K562 (cell line): ENCODE measurements at regions not wholly inside any gene's neighbourhood (a gene's known extent, or its start where the extent isn't known, plus 50 kb on each side); places are given as distances from the start of the nearest gene placed in this dataset.

Source experiments
- FOXA3 ChIP-seq, 2 experiments: fragments of 450-650 bp in 1 of 2; sonication (generic) in 1 of 2; formaldehyde crosslinking; IDR thresholded peaks in 1 of 2; conservative IDR thresholded peaks in 1 of 2; 2 replicates each; pipeline versions ENCODE4 v1.4.0 to v1.8.0; 2020 to 2022; ENCODE audit warnings: mild to moderate bottlenecking in 2 of 2, missing genetic modification reagents in 1 of 2
- MAFF ChIP-seq: IDR thresholded peaks from 2 replicates; pipeline ENCODE4 v1.6.1; 2012; ENCODE audit warnings: low read length, improper control_type of control experiment
- MAFG ChIP-seq: fragments of 450-650 bp; conservative IDR thresholded peaks from 2 replicates; pipeline ENCODE4 v1.6.1; 2016; ENCODE audit warnings: missing genetic modification characterization, missing compliant biosample characterization
- MAZ ChIP-seq, 2 experiments: fragments of 450-650 bp in 1 of 2; sonication (generic) in 1 of 2; formaldehyde crosslinking; IDR thresholded peaks in 1 of 2; conservative IDR thresholded peaks in 1 of 2; 2 replicates each; pipeline versions ENCODE4 v1.4.0 to v1.5.0; 2020; ENCODE audit warnings: mild to moderate bottlenecking in 1 of 2, missing genetic modification reagents in 1 of 2
- NFXL1 ChIP-seq: fragments of 450-650 bp; formaldehyde crosslinking; IDR thresholded peaks from 2 replicates; pipeline ENCODE4 v1.4.0; 2021; ENCODE audit warnings: mild to moderate bottlenecking
- PHF8 ChIP-seq: fragments of 200-600 bp; sonication (generic); IDR thresholded peaks from 2 replicates; pipeline ENCODE4 v1.6.1; 2012; ENCODE audit warnings: mixed run types, mild to moderate bottlenecking, inconsistent platforms, low read length, moderate library complexity, borderline replicate concordance
- SP1 ChIP-seq: sonication (generic); formaldehyde crosslinking; IDR thresholded peaks from 2 replicates; pipeline ENCODE4 v1.8.1; 2022; ENCODE audit warnings: mild to moderate bottlenecking, missing genetic modification reagents
- XRCC5 ChIP-seq: fragments of 200-400 bp; formaldehyde crosslinking; IDR thresholded peaks from 2 replicates; pipeline ENCODE4 v1.6.1; 2017; ENCODE audit warnings: low read depth, mild to moderate bottlenecking, low read length
- ZBTB7A ChIP-seq: IDR thresholded peaks from 2 replicates; pipeline ENCODE4 v1.6.1; 2011; ENCODE audit warnings: low read depth, mild to moderate bottlenecking, low read length, moderate library complexity, borderline replicate concordance; ENCODE audit not compliant: control insufficient read depth
- ZFPM2 ChIP-seq: fragments of 250-450 bp; sonication (Bioruptor Pico); IDR thresholded peaks from 2 replicates; pipeline ENCODE4 v1.5.1; 2022; ENCODE audit warnings: mild to moderate bottlenecking
- ZNF551 ChIP-seq: fragments of 250-450 bp; sonication (Bioruptor Pico); IDR thresholded peaks from 2 replicates; pipeline ENCODE4 v1.5.0; 2021; ENCODE audit warnings: mild to moderate bottlenecking, moderate library complexity
- ZNF717 ChIP-seq: fragments of 250-450 bp; sonication (Bioruptor Pico); IDR thresholded peaks from 2 replicates; pipeline ENCODE4 v1.5.0; 2021
- TF ChIP-seq, protein P1 (sequence below): fragments of 250-450 bp; sonication (Bioruptor Pico); IDR thresholded peaks from 2 replicates; pipeline ENCODE4 v1.9.0; 2021; ENCODE audit warnings: mild to moderate bottlenecking, inconsistent platforms
- TF ChIP-seq, protein P2 (sequence below): fragments of 450-650 bp; conservative IDR thresholded peaks from 2 replicates; pipeline ENCODE4 v1.6.1; 2016; ENCODE audit warnings: missing genetic modification characterization, low read depth, mild to moderate bottlenecking, missing compliant biosample characterization, moderate library complexity
- TF ChIP-seq, protein P3 (sequence below), 2 experiments: fragments of 450-650 bp; IDR thresholded peaks; 2 replicates each; pipeline ENCODE4 v1.6.1; 2016

DNA sequence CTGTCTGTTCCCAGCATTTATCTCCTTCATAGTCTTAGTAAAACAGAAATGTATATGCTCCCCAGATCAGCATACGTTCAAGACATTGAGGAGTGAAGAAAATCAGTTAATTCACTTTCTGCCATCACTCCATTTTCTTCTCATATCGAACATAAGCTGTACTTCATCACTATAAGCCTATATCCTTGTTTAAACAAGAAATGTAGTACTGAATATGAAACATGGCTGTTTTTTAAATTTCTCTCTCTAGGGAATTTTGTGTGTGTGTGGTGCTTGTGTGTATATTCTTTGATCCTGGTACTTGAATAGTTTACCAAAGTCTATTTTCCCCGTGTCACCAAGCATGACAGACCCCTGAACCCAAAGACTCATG lies 107.1 kb downstream of the HFE start (continued):
- peak; percentile 57; the same call in 1 of the 2 replicates for TF ChIP-seq NFXL1
- TF ChIP-seq FOXA3 (CRISPR knock-in tag; conservative IDR thresholded peaks at IDR 0.05 in 1 of 2, IDR thresholded peaks at IDR 0.05 in 1 of 2) = no peak
- no peak for TF ChIP-seq MAFG
- TF ChIP-seq, protein P1, sequence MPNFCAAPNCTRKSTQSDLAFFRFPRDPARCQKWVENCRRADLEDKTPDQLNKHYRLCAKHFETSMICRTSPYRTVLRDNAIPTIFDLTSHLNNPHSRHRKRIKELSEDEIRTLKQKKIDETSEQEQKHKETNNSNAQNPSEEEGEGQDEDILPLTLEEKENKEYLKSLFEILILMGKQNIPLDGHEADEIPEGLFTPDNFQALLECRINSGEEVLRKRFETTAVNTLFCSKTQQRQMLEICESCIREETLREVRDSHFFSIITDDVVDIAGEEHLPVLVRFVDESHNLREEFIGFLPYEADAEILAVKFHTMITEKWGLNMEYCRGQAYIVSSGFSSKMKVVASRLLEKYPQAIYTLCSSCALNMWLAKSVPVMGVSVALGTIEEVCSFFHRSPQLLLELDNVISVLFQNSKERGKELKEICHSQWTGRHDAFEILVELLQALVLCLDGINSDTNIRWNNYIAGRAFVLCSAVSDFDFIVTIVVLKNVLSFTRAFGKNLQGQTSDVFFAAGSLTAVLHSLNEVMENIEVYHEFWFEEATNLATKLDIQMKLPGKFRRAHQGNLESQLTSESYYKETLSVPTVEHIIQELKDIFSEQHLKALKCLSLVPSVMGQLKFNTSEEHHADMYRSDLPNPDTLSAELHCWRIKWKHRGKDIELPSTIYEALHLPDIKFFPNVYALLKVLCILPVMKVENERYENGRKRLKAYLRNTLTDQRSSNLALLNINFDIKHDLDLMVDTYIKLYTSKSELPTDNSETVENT (CRISPR knock-in tag) = no peak; the same call in 1 of the 2 replicates
- TF ChIP-seq, protein P2, sequence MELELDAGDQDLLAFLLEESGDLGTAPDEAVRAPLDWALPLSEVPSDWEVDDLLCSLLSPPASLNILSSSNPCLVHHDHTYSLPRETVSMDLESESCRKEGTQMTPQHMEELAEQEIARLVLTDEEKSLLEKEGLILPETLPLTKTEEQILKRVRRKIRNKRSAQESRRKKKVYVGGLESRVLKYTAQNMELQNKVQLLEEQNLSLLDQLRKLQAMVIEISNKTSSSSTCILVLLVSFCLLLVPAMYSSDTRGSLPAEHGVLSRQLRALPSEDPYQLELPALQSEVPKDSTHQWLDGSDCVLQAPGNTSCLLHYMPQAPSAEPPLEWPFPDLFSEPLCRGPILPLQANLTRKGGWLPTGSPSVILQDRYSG (tag) = no peak
- no peak for TF ChIP-seq ZBTB7A
- TF ChIP-seq MAFF = 0 out of 2 replicates have a peak, but pooled peaks have one; percentile 1
- 0 out of 2 replicates have a peak, but pooled peaks have one; percentile 19 for TF ChIP-seq ZNF717 (CRISPR knock-in tag)
- no peak for TF ChIP-seq XRCC5
- TF ChIP-seq, protein P3, sequence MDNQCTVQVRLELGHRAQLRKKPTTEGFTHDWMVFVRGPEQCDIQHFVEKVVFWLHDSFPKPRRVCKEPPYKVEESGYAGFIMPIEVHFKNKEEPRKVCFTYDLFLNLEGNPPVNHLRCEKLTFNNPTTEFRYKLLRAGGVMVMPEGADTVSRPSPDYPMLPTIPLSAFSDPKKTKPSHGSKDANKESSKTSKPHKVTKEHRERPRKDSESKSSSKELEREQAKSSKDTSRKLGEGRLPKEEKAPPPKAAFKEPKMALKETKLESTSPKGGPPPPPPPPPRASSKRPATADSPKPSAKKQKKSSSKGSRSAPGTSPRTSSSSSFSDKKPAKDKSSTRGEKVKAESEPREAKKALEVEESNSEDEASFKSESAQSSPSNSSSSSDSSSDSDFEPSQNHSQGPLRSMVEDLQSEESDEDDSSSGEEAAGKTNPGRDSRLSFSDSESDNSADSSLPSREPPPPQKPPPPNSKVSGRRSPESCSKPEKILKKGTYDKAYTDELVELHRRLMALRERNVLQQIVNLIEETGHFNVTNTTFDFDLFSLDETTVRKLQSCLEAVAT (IDR thresholded peaks at IDR 0.05) = peak in 1 of 2 experiments; percentile 73; a peak in 2 of 4 replicates
- TF ChIP-seq ZFPM2 = peak; percentile 73; the same call in 1 of the 2 replicates
- 0 out of 4 replicates have a peak, but pooled peaks of 1 of the 2 experiments have one; percentile 12 for TF ChIP-seq MAZ (CRISPR knock-in tag; conservative IDR thresholded peaks at IDR 0.05 in 1 of 2, IDR thresholded peaks at IDR 0.05 in 1 of 2)
- no peak for TF ChIP-seq PHF8
- TF ChIP-seq ZNF551 = peak; percentile 11; the same call in 1 of the 2 replicates
- TF ChIP-seq SP1 (CRISPR knock-in tag) = peak; percentile 65; the same call in 1 of the 2 replicates
- TF ChIP-seq, all 486 proteins: peak for 21
